C4-2B (cell line): ENCODE measurements at regions not wholly inside any gene's neighbourhood (a gene's known extent, or its start where the extent isn't known, plus 50 kb on each side); places are given as distances from the start of the nearest gene placed in this dataset.

ENCODE experiments used
- ZFX ChIP-seq: fragments of 450-650 bp; IDR thresholded peaks from 2 replicates; pipeline ENCODE4 v1.6.1; 2017
- TF ChIP-seq, protein P1 (sequence below): fragments of 450-650 bp; conservative IDR thresholded peaks from 2 replicates; pipeline ENCODE4 v1.5.1; 2017; ENCODE audit warnings: mild to moderate bottlenecking

DNA sequence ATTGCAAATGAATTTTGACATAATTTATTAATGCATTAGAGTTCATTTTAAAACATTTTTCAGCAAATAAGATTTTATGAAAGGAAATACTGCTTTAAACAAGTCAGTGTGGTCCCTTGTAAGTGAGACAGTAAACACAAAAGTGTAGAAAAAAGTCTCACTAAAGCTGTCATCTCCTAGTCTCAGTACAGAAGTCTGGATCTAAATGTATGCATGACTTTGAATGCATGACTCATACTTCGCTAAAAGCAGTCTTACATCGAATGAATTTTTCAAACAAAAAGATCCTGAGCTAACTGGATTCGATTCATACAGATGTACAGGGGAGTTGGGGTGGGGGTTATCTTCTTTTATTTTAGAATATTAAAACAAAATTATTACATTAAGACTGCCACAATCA, 207.4 kb upstream of the VCX start:
- TF ChIP-seq, protein P1, sequence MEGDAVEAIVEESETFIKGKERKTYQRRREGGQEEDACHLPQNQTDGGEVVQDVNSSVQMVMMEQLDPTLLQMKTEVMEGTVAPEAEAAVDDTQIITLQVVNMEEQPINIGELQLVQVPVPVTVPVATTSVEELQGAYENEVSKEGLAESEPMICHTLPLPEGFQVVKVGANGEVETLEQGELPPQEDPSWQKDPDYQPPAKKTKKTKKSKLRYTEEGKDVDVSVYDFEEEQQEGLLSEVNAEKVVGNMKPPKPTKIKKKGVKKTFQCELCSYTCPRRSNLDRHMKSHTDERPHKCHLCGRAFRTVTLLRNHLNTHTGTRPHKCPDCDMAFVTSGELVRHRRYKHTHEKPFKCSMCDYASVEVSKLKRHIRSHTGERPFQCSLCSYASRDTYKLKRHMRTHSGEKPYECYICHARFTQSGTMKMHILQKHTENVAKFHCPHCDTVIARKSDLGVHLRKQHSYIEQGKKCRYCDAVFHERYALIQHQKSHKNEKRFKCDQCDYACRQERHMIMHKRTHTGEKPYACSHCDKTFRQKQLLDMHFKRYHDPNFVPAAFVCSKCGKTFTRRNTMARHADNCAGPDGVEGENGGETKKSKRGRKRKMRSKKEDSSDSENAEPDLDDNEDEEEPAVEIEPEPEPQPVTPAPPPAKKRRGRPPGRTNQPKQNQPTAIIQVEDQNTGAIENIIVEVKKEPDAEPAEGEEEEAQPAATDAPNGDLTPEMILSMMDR: no peak
- no peak for TF ChIP-seq ZFX
